Immature natural killer cell (primary cell): ENCODE measurements at regions not wholly inside any gene's neighbourhood (a gene's known extent, or its start where the extent isn't known, plus 50 kb on each side); places are given as distances from the start of the nearest gene placed in this dataset.

Source experiments
- DNase-seq, 3 donors: peaks; one replicate each; pipeline ENCODE4 v3.0.0; 2022; ENCODE audit warnings: mixed read lengths in 1 of 3
- H3K27ac Mint-ChIP-seq, 6 donors: one replicate each; pipeline ENCODE4 v1.8.0; 2020; ENCODE audit warnings: mixed read lengths in 6 of 6, mild to moderate bottlenecking in 5 of 6, inconsistent platforms in 4 of 6, moderate library complexity in 3 of 6
- H3K27me3 Mint-ChIP-seq, 3 donors: one replicate each; pipeline ENCODE4 v1.8.0; 2020 to 2021; ENCODE audit warnings: low read depth in 3 of 3, mild to moderate bottlenecking in 3 of 3, mixed read lengths in 3 of 3, moderate library complexity in 3 of 3, inconsistent platforms in 1 of 3
- H3K36me3 Mint-ChIP-seq, 3 donors: one replicate each; pipeline ENCODE4 v1.8.0; 2020; ENCODE audit warnings: mixed read lengths in 3 of 3, inconsistent platforms in 2 of 3, mild to moderate bottlenecking in 2 of 3
- H3K4me1 Mint-ChIP-seq, 2 donors: one replicate each; pipeline ENCODE4 v1.8.0; 2020; ENCODE audit warnings: inconsistent platforms in 2 of 2, mild to moderate bottlenecking in 2 of 2, mixed read lengths in 2 of 2, moderate library complexity in 1 of 2
- H3K4me3 Mint-ChIP-seq, 5 donors: one replicate each; pipeline ENCODE4 v1.8.0; 2020; ENCODE audit warnings: mild to moderate bottlenecking in 5 of 5, mixed read lengths in 5 of 5, inconsistent platforms in 3 of 5, moderate library complexity in 3 of 5
- H3K9me3 Mint-ChIP-seq, 6 donors: one replicate each; pipeline ENCODE4 v1.8.0; 2020; ENCODE audit warnings: mild to moderate bottlenecking in 6 of 6, mixed read lengths in 6 of 6, inconsistent platforms in 4 of 6, moderate library complexity in 3 of 6

DNA sequence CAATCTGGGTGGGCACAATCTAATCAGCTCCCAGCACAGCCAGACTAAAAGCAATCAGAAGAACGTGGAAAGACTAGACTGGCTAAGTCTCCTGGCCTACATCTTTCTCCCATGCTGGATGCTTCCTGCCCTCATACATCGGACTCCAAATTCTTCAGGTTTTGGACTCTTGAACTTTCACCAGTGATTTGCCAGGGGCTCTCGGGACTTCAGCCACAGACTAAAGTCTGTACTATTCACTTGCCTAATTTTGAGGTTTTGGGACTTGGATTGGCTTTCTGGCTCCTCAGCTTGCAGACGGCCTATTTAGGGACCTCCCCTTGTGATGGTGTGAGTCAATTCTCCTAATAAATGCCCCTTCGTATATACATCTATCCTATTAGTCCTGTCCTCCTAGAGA is 66.6 kb upstream of the SOX21 start:
- no peak for DNase-seq
- H3K36me3 Mint-ChIP-seq: no peaks in the 10 kb centered on the region
- H3K27me3 Mint-ChIP-seq: peaks cover 0 to 11% (median 4%) of the 10 kb centered on the region in 3 donors
- H3K4me3 Mint-ChIP-seq: no peak overlapping the region
- H3K4me1 Mint-ChIP-seq: no peaks in the 10 kb centered on the region
- H3K9me3 Mint-ChIP-seq: peaks cover 4 to 17% (median 8%) of the 10 kb centered on the region in 6 donors
- no peak overlapping the region for H3K27ac Mint-ChIP-seq

DNA sequence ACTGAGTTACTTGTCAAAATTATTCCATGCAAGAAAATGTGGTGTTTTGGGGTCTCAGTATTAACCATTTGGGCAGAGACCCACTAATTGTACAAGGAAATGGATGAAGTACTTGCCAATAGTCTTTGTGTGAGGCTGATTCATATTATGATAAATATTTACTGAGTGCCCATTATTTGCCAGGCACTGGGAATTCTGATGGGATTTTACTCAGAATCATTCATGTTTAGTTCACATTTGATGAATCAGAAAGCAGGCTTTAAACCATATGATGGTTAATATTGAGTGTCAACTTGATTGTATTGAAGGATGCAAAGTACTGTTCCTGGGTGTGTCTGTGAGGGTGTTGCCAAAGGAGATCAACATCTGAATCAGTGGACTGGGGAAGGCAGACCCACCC is 66.2 kb upstream of the SOX21 start:
- H3K4me1 Mint-ChIP-seq: no peaks in the 10 kb centered on the region
- peaks cover 0 to 11% (median 4%) of the 10 kb centered on the region in 3 donors for H3K27me3 Mint-ChIP-seq
- peaks cover 4 to 17% (median 8%) of the 10 kb centered on the region in 6 donors for H3K9me3 Mint-ChIP-seq
- no peak for DNase-seq
- no peak overlapping the region for H3K4me3 Mint-ChIP-seq
- no peaks in the 10 kb centered on the region for H3K36me3 Mint-ChIP-seq
- H3K27ac Mint-ChIP-seq: no peak overlapping the region

DNA sequence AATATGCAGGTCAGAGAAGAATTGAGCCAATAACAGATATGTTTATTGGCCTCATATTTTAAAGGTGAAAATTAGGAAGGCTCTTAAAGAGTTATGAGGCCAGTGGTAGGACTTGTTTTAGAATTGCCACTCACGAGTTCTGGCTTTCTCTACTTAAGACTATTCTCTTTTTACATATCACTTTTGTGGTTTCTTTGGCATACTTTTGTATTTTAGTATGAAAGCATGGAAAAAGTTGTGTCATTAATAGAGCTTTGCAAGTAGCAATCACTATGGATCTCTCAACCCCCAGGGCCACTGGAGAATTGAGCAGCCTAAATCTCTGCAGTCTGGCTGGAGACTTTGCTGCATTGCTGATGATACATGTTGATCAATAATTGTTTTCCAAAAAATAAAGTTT is 64.6 kb upstream of the SOX21 start:
- Mint-ChIP-seq H3K9me3 (peaks cover 0 to 10% (median 1%) of the 10 kb centered on the region in 6 donors), H3K4me1 (no peaks in the 10 kb centered on the region), H3K27ac (no peak overlapping the region), H3K27me3 (peaks cover 0 to 4% (median 2%) of the 10 kb centered on the region in 3 donors), H3K4me3 (no peak overlapping the region), H3K36me3 (no peaks in the 10 kb centered on the region)
- no peak for DNase-seq

- Mint-ChIP-seq H3K27ac (no peak overlapping the region), H3K4me3 (no peak overlapping the region), H3K9me3 (peaks cover 0 to 10% (median 2%) of the 10 kb centered on the region in 6 donors), H3K27me3 (peaks cover 0 to 4% (median 2%) of the 10 kb centered on the region in 3 donors), H3K4me1 (no peaks in the 10 kb centered on the region), H3K36me3 (no peaks in the 10 kb centered on the region)
- no peak for DNase-seq
Measured at GRCh38 chr13:94776300-94776699, 64.0 kb upstream of the SOX21 start.

GRCh38 chr13:94765814-94766213 is 53.5 kb upstream of the SOX21 start:
- no peak for DNase-seq
- H3K27me3 Mint-ChIP-seq: peaks cover 0 to 5% (median 5%) of the 10 kb centered on the region in 3 donors
- peaks cover 0 to 22% (median 3%) of the 10 kb centered on the region in 6 donors for H3K9me3 Mint-ChIP-seq
- no peak overlapping the region for H3K4me3 Mint-ChIP-seq
- H3K36me3 Mint-ChIP-seq: no peaks in the 10 kb centered on the region
- no peaks in the 10 kb centered on the region for H3K4me1 Mint-ChIP-seq
- H3K27ac Mint-ChIP-seq: no peak overlapping the region

- Mint-ChIP-seq H3K4me3 (no peak overlapping the region), H3K4me1 (no peaks in the 10 kb centered on the region), H3K36me3 (no peaks in the 10 kb centered on the region), H3K27ac (no peak overlapping the region), H3K27me3 (peaks cover 2 to 7% (median 7%) of the 10 kb centered on the region in 3 donors), H3K9me3 (peaks cover 0 to 22% (median 3%) of the 10 kb centered on the region in 6 donors)
- no peak for DNase-seq
Measured at GRCh38 chr13:94764576-94765321, 52.4 kb upstream of the SOX21 start.
